HAP-1 (cell line): ENCODE measurements at regions not wholly inside any gene's neighbourhood (a gene's known extent, or its start where the extent isn't known, plus 50 kb on each side); places are given as distances from the start of the nearest gene placed in this dataset.

Experiments
- DNase-seq, 2 experiments: peaks; one replicate each; pipeline ENCODE4 v3.0.0-alpha.2; 2016 to 2020; ENCODE audit warnings: low spot score in 2 of 2
- H3K27me3 ChIP-seq: fragments of 250-450 bp; sonication (Bioruptor Pico); 2 replicates; pipeline ENCODE4 v1.5.1; 2020; ENCODE audit warnings: low read depth, mild to moderate bottlenecking, moderate library complexity
- H3K36me3 ChIP-seq: fragments of 250-450 bp; sonication (Bioruptor Pico); replicated peaks from 2 replicates; pipeline ENCODE4 v1.5.1; 2020; ENCODE audit warnings: mild to moderate bottlenecking
- H3K4me1 ChIP-seq: fragments of 250-450 bp; sonication (Bioruptor Pico); 2 replicates; pipeline ENCODE4 v1.5.1; 2020; ENCODE audit warnings: mild to moderate bottlenecking
- H3K4me3 ChIP-seq: fragments of 250-450 bp; sonication (Bioruptor Pico); 2 replicates; pipeline ENCODE4 v1.5.1; 2020; ENCODE audit warnings: mild to moderate bottlenecking, moderate library complexity
- H3K9me3 ChIP-seq: fragments of 250-450 bp; sonication (Bioruptor Pico); 2 replicates; pipeline ENCODE4 v1.5.1; 2020; ENCODE audit warnings: mild to moderate bottlenecking, moderate library complexity
- in situ Hi-C: fragments of 300-500 bp; cut with MboI; formaldehyde crosslinking; loops from 3 replicates; pipeline ENCODE4 v1.14.3; 2020; ENCODE audit warnings: low sequenced_read_pairs, inconsistent platforms, mixed read lengths

GRCh38 chr2:76467326-76467725 lies 756.6 kb upstream of the GCFC2 start:
- DNase-seq, result no peak
- in situ Hi-C loops, result no loop called here
- Histone ChIP-seq H3K4me1 (no peaks in the 10 kb centered on the region), H3K9me3 (no peaks in the 10 kb centered on the region), H3K27me3 (no peaks in the 10 kb centered on the region), H3K4me3 (no peak overlapping the region), H3K36me3 (no peaks in the 10 kb centered on the region)

- H3K27me3 ChIP-seq, result no peaks in the 10 kb centered on the region
- H3K36me3 ChIP-seq, result no peaks in the 10 kb centered on the region
- H3K4me3 ChIP-seq, result no peak overlapping the region
- H3K4me1 ChIP-seq, result no peaks in the 10 kb centered on the region
- in situ Hi-C loops, result no loop called here
- H3K9me3 ChIP-seq, result no peaks in the 10 kb centered on the region
- DNase-seq, result no peak
Measured at GRCh38 chr2:76464310-76464709, 753.6 kb upstream of the GCFC2 start.

GRCh38 chr2:76461431-76461830 lies 750.7 kb upstream of the GCFC2 start:
- H3K9me3 ChIP-seq, result no peaks in the 10 kb centered on the region
- DNase-seq, result no peak
- H3K36me3 ChIP-seq, result no peaks in the 10 kb centered on the region
- in situ Hi-C loops, result no loop called here
- no peaks in the 10 kb centered on the region for H3K4me1 ChIP-seq
- H3K27me3 ChIP-seq, result no peaks in the 10 kb centered on the region
- H3K4me3 ChIP-seq, result no peak overlapping the region

- Histone ChIP-seq H3K36me3 (no peaks in the 10 kb centered on the region), H3K4me1 (no peaks in the 10 kb centered on the region), H3K4me3 (no peak overlapping the region), H3K27me3 (no peaks in the 10 kb centered on the region), H3K9me3 (no peaks in the 10 kb centered on the region)
- no peak for DNase-seq
- in situ Hi-C loops, result no loop called here
Measured at GRCh38 chr2:76455910-76456309, 745.2 kb upstream of the GCFC2 start.

- no peak for DNase-seq
- Histone ChIP-seq H3K36me3 (no peaks in the 10 kb centered on the region), H3K27me3 (no peaks in the 10 kb centered on the region), H3K4me1 (no peaks in the 10 kb centered on the region), H3K4me3 (no peak overlapping the region), H3K9me3 (no peaks in the 10 kb centered on the region)
- in situ Hi-C loops, result no loop called here
Measured at GRCh38 chr2:76450024-76450475, 739.3 kb upstream of the GCFC2 start.

- no peaks in the 10 kb centered on the region for H3K9me3 ChIP-seq
- in situ Hi-C loops, result no loop called here
- DNase-seq, result no peak
- no peaks in the 10 kb centered on the region for H3K36me3 ChIP-seq
- H3K27me3 ChIP-seq, result no peaks in the 10 kb centered on the region
- H3K4me1 ChIP-seq, result no peaks in the 10 kb centered on the region
- no peak overlapping the region for H3K4me3 ChIP-seq
Measured at GRCh38 chr2:76448956-76449355, 738.2 kb upstream of the GCFC2 start.

- no peaks in the 10 kb centered on the region for H3K9me3 ChIP-seq
- DNase-seq, result no peak
- no peaks in the 10 kb centered on the region for H3K27me3 ChIP-seq
- in situ Hi-C loops, result no loop called here
- H3K4me3 ChIP-seq, result no peak overlapping the region
- H3K4me1 ChIP-seq, result no peaks in the 10 kb centered on the region
- H3K36me3 ChIP-seq, result no peaks in the 10 kb centered on the region
Measured at GRCh38 chr2:76447294-76447693, 736.6 kb upstream of the GCFC2 start.

- in situ Hi-C loops, result no loop called here
- no peak for DNase-seq
- no peaks in the 10 kb centered on the region for H3K9me3 ChIP-seq
- no peaks in the 10 kb centered on the region for H3K36me3 ChIP-seq
- H3K27me3 ChIP-seq, result no peaks in the 10 kb centered on the region
- H3K4me1 ChIP-seq, result no peaks in the 10 kb centered on the region
- no peak overlapping the region for H3K4me3 ChIP-seq
Measured at GRCh38 chr2:76446872-76447271, 736.2 kb upstream of the GCFC2 start.

- DNase-seq, result no peak
- in situ Hi-C loops, result no loop called here
- H3K4me3 ChIP-seq, result no peak overlapping the region
- H3K9me3 ChIP-seq, result no peaks in the 10 kb centered on the region
- no peaks in the 10 kb centered on the region for H3K4me1 ChIP-seq
- no peaks in the 10 kb centered on the region for H3K27me3 ChIP-seq
- no peaks in the 10 kb centered on the region for H3K36me3 ChIP-seq
Measured at GRCh38 chr2:76445880-76446279, 735.2 kb upstream of the GCFC2 start.

GRCh38 chr2:76444732-76445131 lies 734.0 kb upstream of the GCFC2 start:
- Histone ChIP-seq H3K9me3 (no peaks in the 10 kb centered on the region), H3K27me3 (no peaks in the 10 kb centered on the region), H3K4me3 (no peak overlapping the region), H3K36me3 (no peaks in the 10 kb centered on the region), H3K4me1 (no peaks in the 10 kb centered on the region)
- DNase-seq, result no peak
- in situ Hi-C loops, result no loop called here

- Histone ChIP-seq H3K4me1 (peaks cover 4% of the 10 kb centered on the region; the same call in 1 of the 2 replicates), H3K4me3 (no peak overlapping the region), H3K36me3 (no peaks in the 10 kb centered on the region), H3K27me3 (no peaks in the 10 kb centered on the region), H3K9me3 (no peaks in the 10 kb centered on the region)
- DNase-seq, result no peak
- in situ Hi-C loops, result no loop called here
Measured at GRCh38 chr2:76437564-76437963, 726.8 kb upstream of the GCFC2 start.

GRCh38 chr2:76429374-76429773 lies 718.7 kb upstream of the GCFC2 start:
- H3K4me3 ChIP-seq, result no peak overlapping the region
- H3K27me3 ChIP-seq, result 0 out of 2 replicates have a peak, but pooled peaks cover 5% of the 10 kb centered on the region
- no peaks in the 10 kb centered on the region for H3K9me3 ChIP-seq
- H3K4me1 ChIP-seq, result no peaks in the 10 kb centered on the region
- H3K36me3 ChIP-seq, result no peaks in the 10 kb centered on the region
- in situ Hi-C loops, result no loop called here
- DNase-seq, result no peak

- in situ Hi-C loops, result no loop called here
- no peak for DNase-seq
Measured at GRCh38 chr2:76427452-76427851, 716.7 kb upstream of the GCFC2 start.

GRCh38 chr2:76415821-76416220 lies 705.1 kb upstream of the GCFC2 start:
- no peak for DNase-seq
- Histone ChIP-seq H3K4me1 (no peaks in the 10 kb centered on the region), H3K9me3 (no peaks in the 10 kb centered on the region), H3K27me3 (no peaks in the 10 kb centered on the region), H3K4me3 (no peak overlapping the region), H3K36me3 (no peaks in the 10 kb centered on the region)
- in situ Hi-C loops, result no loop called here

More at GRCh38 chr2:76427452-76427851, 716.7 kb upstream of the GCFC2 start:
- H3K4me1 ChIP-seq, result no peaks in the 10 kb centered on the region
- no peaks in the 10 kb centered on the region for H3K36me3 ChIP-seq
- no peaks in the 10 kb centered on the region for H3K9me3 ChIP-seq
- H3K4me3 ChIP-seq, result no peak overlapping the region
- 0 out of 2 replicates have a peak, but pooled peaks cover 5% of the 10 kb centered on the region for H3K27me3 ChIP-seq

GRCh38 chr2:76413436-76413835 lies 702.7 kb upstream of the GCFC2 start:
- in situ Hi-C loops, result no loop called here

More at GRCh38 chr2:76413436-76413835, 702.7 kb upstream of the GCFC2 start:
- H3K4me1 ChIP-seq, result no peaks in the 10 kb centered on the region
- H3K4me3 ChIP-seq, result no peak overlapping the region
- H3K27me3 ChIP-seq, result no peaks in the 10 kb centered on the region
- no peaks in the 10 kb centered on the region for H3K36me3 ChIP-seq
- DNase-seq, result no peak
- no peaks in the 10 kb centered on the region for H3K9me3 ChIP-seq
